ENCODE measurements at regions not wholly inside any gene's neighbourhood (a gene's known extent, or its start where the extent isn't known, plus 50 kb on each side); places are given as distances from the start of the nearest gene placed in this dataset.

GRCh38 chr3:163018067-163018466 lies 1521.5 kb downstream of the OTOL1 start:
- no peak for DNase-seq (ENCODE audit: low read depth)
- Histone ChIP-seq H3K36me3 (ENCODE audit: control insufficient read depth, insufficient read depth, low read length) (no peaks in the 10 kb centered on the region), H3K4me3 (ENCODE audit: low read depth, low read length) (no peak overlapping the region), H3K27me3 (ENCODE audit: control insufficient read depth, insufficient read depth, low read length) (no peaks in the 10 kb centered on the region)
- TF ChIP-seq, protein P1, sequence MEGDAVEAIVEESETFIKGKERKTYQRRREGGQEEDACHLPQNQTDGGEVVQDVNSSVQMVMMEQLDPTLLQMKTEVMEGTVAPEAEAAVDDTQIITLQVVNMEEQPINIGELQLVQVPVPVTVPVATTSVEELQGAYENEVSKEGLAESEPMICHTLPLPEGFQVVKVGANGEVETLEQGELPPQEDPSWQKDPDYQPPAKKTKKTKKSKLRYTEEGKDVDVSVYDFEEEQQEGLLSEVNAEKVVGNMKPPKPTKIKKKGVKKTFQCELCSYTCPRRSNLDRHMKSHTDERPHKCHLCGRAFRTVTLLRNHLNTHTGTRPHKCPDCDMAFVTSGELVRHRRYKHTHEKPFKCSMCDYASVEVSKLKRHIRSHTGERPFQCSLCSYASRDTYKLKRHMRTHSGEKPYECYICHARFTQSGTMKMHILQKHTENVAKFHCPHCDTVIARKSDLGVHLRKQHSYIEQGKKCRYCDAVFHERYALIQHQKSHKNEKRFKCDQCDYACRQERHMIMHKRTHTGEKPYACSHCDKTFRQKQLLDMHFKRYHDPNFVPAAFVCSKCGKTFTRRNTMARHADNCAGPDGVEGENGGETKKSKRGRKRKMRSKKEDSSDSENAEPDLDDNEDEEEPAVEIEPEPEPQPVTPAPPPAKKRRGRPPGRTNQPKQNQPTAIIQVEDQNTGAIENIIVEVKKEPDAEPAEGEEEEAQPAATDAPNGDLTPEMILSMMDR (IDR thresholded peaks at IDR 0.05; ENCODE audit: insufficient read depth, low read length, poor library complexity, severe bottlenecking): no peak

- DNase-seq (ENCODE audit: low read depth): no peak
- Histone ChIP-seq H3K36me3 (ENCODE audit: control insufficient read depth, insufficient read depth, low read length) (no peaks in the 10 kb centered on the region), H3K4me3 (ENCODE audit: low read depth, low read length) (no peak overlapping the region), H3K27me3 (ENCODE audit: control insufficient read depth, insufficient read depth, low read length) (no peaks in the 10 kb centered on the region)
- TF ChIP-seq, protein P1 (IDR thresholded peaks at IDR 0.05; ENCODE audit: insufficient read depth, low read length, poor library complexity, severe bottlenecking): no peak
These were observed 1522.1 kb downstream of the OTOL1 start for GRCh38 chr3:163018664-163019063.

DNA sequence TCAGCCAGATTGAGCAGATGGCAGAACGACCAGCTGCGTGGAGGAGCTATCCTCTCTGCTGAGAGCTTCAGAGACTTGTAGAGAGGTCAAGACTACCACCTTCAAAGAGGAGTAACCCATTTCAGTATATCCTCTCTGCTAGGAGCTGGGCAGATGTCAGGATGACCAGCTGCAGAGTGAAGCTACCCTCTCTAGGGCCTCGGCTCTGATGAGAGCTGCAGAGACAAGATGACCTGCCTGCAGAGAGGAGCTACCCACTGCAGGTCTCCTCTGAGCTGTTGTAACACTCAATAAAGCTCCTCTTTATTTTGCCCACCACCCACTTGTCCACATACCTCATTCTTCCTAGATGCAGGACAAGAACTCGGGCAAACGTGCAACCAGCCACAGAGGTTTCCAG lies 1522.7 kb downstream of the OTOL1 start:
- no peaks in the 10 kb centered on the region for H3K27me3 ChIP-seq (ENCODE audit: control insufficient read depth, insufficient read depth, low read length)
- TF ChIP-seq, protein P1 (IDR thresholded peaks at IDR 0.05; ENCODE audit: insufficient read depth, low read length, poor library complexity, severe bottlenecking): no peak
- no peak overlapping the region for H3K4me3 ChIP-seq (ENCODE audit: low read depth, low read length)
- DNase-seq (ENCODE audit: low read depth): no peak
- H3K36me3 ChIP-seq (ENCODE audit: control insufficient read depth, insufficient read depth, low read length): no peaks in the 10 kb centered on the region

DNA sequence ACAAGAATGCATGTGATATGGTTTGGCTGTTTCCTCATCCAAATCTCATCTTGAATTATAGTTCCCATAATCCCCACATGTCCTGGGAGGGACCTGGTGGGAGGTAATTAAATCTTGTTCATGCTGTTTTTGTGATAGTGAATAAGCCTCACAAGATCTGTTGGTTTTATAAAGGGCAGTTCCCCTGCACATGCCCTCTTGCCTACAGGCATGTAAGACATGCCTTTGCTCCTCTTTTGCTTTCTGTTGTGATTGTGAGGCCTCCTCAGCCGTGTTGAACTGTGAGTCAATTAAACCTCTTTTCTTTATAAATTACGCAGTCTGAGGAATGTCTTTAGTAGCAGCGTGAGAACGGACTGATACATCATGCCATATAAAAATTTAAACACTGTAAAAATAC lies 1537.0 kb downstream of the OTOL1 start:
- Histone ChIP-seq H3K36me3 (ENCODE audit: control insufficient read depth, insufficient read depth, low read length) (no peaks in the 10 kb centered on the region), H3K4me3 (ENCODE audit: low read depth, low read length) (no peak overlapping the region), H3K27me3 (ENCODE audit: control insufficient read depth, insufficient read depth, low read length) (no peaks in the 10 kb centered on the region)
- TF ChIP-seq, protein P1 (IDR thresholded peaks at IDR 0.05; ENCODE audit: insufficient read depth, low read length, poor library complexity, severe bottlenecking): no peak
- no peak for DNase-seq (ENCODE audit: low read depth)

- Histone ChIP-seq H3K27me3 (ENCODE audit: control insufficient read depth, insufficient read depth, low read length) (no peaks in the 10 kb centered on the region), H3K36me3 (ENCODE audit: control insufficient read depth, insufficient read depth, low read length) (no peaks in the 10 kb centered on the region), H3K4me3 (ENCODE audit: low read depth, low read length) (no peak overlapping the region)
- no peak for DNase-seq (ENCODE audit: low read depth)
- TF ChIP-seq, protein P1 (IDR thresholded peaks at IDR 0.05; ENCODE audit: insufficient read depth, low read length, poor library complexity, severe bottlenecking): no peak
These were observed 1543.0 kb downstream of the OTOL1 start for GRCh38 chr3:163039636-163040035.

GRCh38 chr3:163043074-163043473 lies 1546.5 kb downstream of the OTOL1 start:
- H3K27me3 ChIP-seq (ENCODE audit: control insufficient read depth, insufficient read depth, low read length): no peaks in the 10 kb centered on the region
- TF ChIP-seq, protein P1 (IDR thresholded peaks at IDR 0.05; ENCODE audit: insufficient read depth, low read length, poor library complexity, severe bottlenecking): peak; percentile 10
- DNase-seq (ENCODE audit: low read depth): no peak
- no peak overlapping the region for H3K4me3 ChIP-seq (ENCODE audit: low read depth, low read length)
- no peaks in the 10 kb centered on the region for H3K36me3 ChIP-seq (ENCODE audit: control insufficient read depth, insufficient read depth, low read length)
